Posterior cingulate gyrus (tissue), 11 donors: ENCODE measurements at regions not wholly inside any gene's neighbourhood (a gene's known extent, or its start where the extent isn't known, plus 50 kb on each side); places are given as distances from the start of the nearest gene placed in this dataset.

ENCODE experiments used
- DNase-seq, 10 donors: peaks; one replicate each; pipeline versions ENCODE4 v3.0.0 to v3.0.0-alpha.2; 2020 to 2021; ENCODE audit warnings: mixed read lengths in 3 of 10
- intact Hi-C: fragments of 100-400 bp; cut with DNase I; formaldehyde crosslinking; loops from one replicate; pipeline ENCODE4 v1.15.1; 2023

GRCh38 chr2:200131307-200131706 lies 175.2 kb upstream of the SPATS2L start:
- intact Hi-C loops, result no loop called here

GRCh38 chr2:200135082-200135481 lies 171.4 kb upstream of the SPATS2L start:
- DNase-seq, result no peak
- intact Hi-C loops, result no loop called here

More at GRCh38 chr2:200131307-200131706, 175.2 kb upstream of the SPATS2L start:
- DNase-seq, result no peak

GRCh38 chr2:200136655-200137054 lies 169.8 kb upstream of the SPATS2L start:
- DNase-seq, result no peak
- intact Hi-C loops, result no loop called here

GRCh38 chr2:200137271-200137670 lies 169.2 kb upstream of the SPATS2L start:
- DNase-seq, result no peak
- intact Hi-C loops, result no loop called here

- intact Hi-C loops, result no loop called here
- no peak for DNase-seq
Observed at GRCh38 chr2:200137691-200138090, 168.8 kb upstream of the SPATS2L start.

- intact Hi-C loops, result no loop called here
- DNase-seq, result no peak
Observed at GRCh38 chr2:200138391-200139124, 167.9 kb upstream of the SPATS2L start.

GRCh38 chr2:200144571-200144970 lies 161.9 kb upstream of the SPATS2L start:
- intact Hi-C loops, result no loop called here
- DNase-seq, result no peak

GRCh38 chr2:200146501-200146900 lies 160.0 kb upstream of the SPATS2L start:
- intact Hi-C loops, result no loop called here
- DNase-seq, result no peak

GRCh38 chr2:200147371-200147770 lies 159.1 kb upstream of the SPATS2L start:
- DNase-seq, result no peak
- intact Hi-C loops, result no loop called here

- intact Hi-C loops, result no loop called here
- no peak for DNase-seq
Observed at GRCh38 chr2:200148366-200148765, 158.1 kb upstream of the SPATS2L start.

GRCh38 chr2:200150411-200151086 lies 155.9 kb upstream of the SPATS2L start:
- intact Hi-C loops, result no loop called here
- no peak for DNase-seq

- DNase-seq, result no peak
- intact Hi-C loops, result no loop called here
Observed at GRCh38 chr2:200155652-200156051, 150.8 kb upstream of the SPATS2L start.

- intact Hi-C loops, result no loop called here
Observed at GRCh38 chr2:200156166-200156835, 150.2 kb upstream of the SPATS2L start.

GRCh38 chr2:200158647-200159356 lies 147.7 kb upstream of the SPATS2L start:
- intact Hi-C loops, result no loop called here
- DNase-seq, result no peak

More at GRCh38 chr2:200156166-200156835, 150.2 kb upstream of the SPATS2L start:
- no peak for DNase-seq

- DNase-seq, result no peak
- intact Hi-C loops, result no loop called here
Observed at GRCh38 chr2:200159357-200159707, 147.2 kb upstream of the SPATS2L start.

- intact Hi-C loops, result no loop called here
Observed at GRCh38 chr2:200159829-200160781, 146.4 kb upstream of the SPATS2L start.

GRCh38 chr2:200161458-200161857 lies 145.0 kb upstream of the SPATS2L start:
- intact Hi-C loops, result no loop called here
- DNase-seq, result no peak

More at GRCh38 chr2:200159829-200160781, 146.4 kb upstream of the SPATS2L start:
- DNase-seq, result no peak

GRCh38 chr2:200165687-200166086 lies 140.8 kb upstream of the SPATS2L start:
- no peak for DNase-seq
- intact Hi-C loops, result no loop called here

GRCh38 chr2:200168641-200169555 lies 137.6 kb upstream of the SPATS2L start:
- intact Hi-C loops, result no loop called here
- DNase-seq, result no peak
